Fibroblast of peridontal ligament (primary cell): ENCODE measurements at regions not wholly inside any gene's neighbourhood (a gene's known extent, or its start where the extent isn't known, plus 50 kb on each side); places are given as distances from the start of the nearest gene placed in this dataset.

Experiments used
- DNase-seq: peaks from one replicate; pipeline ENCODE4 v3.0.0-alpha.2; 2010; ENCODE audit errors: extremely low read depth

- no peak for DNase-seq
These were observed 99.0 kb upstream of the KCNMB2 start for GRCh38 chr3:178437236-178437635.

- peak; percentile 57 for DNase-seq
These were observed 96.7 kb upstream of the KCNMB2 start for GRCh38 chr3:178439504-178439903.

GRCh38 chr3:178440043-178440442, 96.2 kb upstream of the KCNMB2 start:
- no peak for DNase-seq

- DNase-seq = peak; percentile 32
These were observed 92.6 kb upstream of the KCNMB2 start for GRCh38 chr3:178443634-178444033.

- no peak for DNase-seq
These were observed 91.1 kb upstream of the KCNMB2 start for GRCh38 chr3:178445139-178445538.

- DNase-seq = no peak
These were observed 90.2 kb upstream of the KCNMB2 start for GRCh38 chr3:178446059-178446458.

GRCh38 chr3:178450476-178450875, 85.8 kb upstream of the KCNMB2 start:
- no peak for DNase-seq

- no peak for DNase-seq
These were observed 84.4 kb upstream of the KCNMB2 start for GRCh38 chr3:178451799-178452198.

- DNase-seq = no peak
These were observed 81.5 kb upstream of the KCNMB2 start for GRCh38 chr3:178454726-178455125.

GRCh38 chr3:178455226-178455625, 81.0 kb upstream of the KCNMB2 start:
- DNase-seq = no peak

- no peak for DNase-seq
These were observed 80.3 kb upstream of the KCNMB2 start for GRCh38 chr3:178455946-178456345.

GRCh38 chr3:178456621-178457285, 79.5 kb upstream of the KCNMB2 start:
- DNase-seq = no peak

GRCh38 chr3:178457511-178457910, 78.7 kb upstream of the KCNMB2 start:
- DNase-seq = no peak

- DNase-seq = no peak
These were observed 77.8 kb upstream of the KCNMB2 start for GRCh38 chr3:178458313-178459037.

- DNase-seq = no peak
These were observed 77.2 kb upstream of the KCNMB2 start for GRCh38 chr3:178459038-178459410.

GRCh38 chr3:178465260-178466180, 70.7 kb upstream of the KCNMB2 start:
- DNase-seq = no peak

GRCh38 chr3:178472941-178473340, 63.3 kb upstream of the KCNMB2 start:
- DNase-seq = no peak

GRCh38 chr3:178474526-178474925, 61.7 kb upstream of the KCNMB2 start:
- DNase-seq = no peak

- DNase-seq = no peak
These were observed 61.2 kb upstream of the KCNMB2 start for GRCh38 chr3:178475062-178475461.

- DNase-seq = no peak
These were observed 59.4 kb upstream of the KCNMB2 start for GRCh38 chr3:178476886-178477285.

GRCh38 chr3:178479446-178479845, 56.8 kb upstream of the KCNMB2 start:
- no peak for DNase-seq

GRCh38 chr3:178479860-178480259, 56.4 kb upstream of the KCNMB2 start:
- DNase-seq = no peak

- DNase-seq = no peak
These were observed 56.0 kb upstream of the KCNMB2 start for GRCh38 chr3:178480274-178480673.
